ENCODE measurements at regions not wholly inside any gene's neighbourhood (a gene's known extent, or its start where the extent isn't known, plus 50 kb on each side); places are given as distances from the start of the nearest gene placed in this dataset.
"Not testable (repeated sequence)": the region's sequence is repeated elsewhere in the genome, so short reads cannot be mapped to it uniquely, and the experiment has no call there.

GRCh38 chr5:100017520-100018262 is 517.5 kb upstream of the FAM174A start:
- H3K4me3 ChIP-seq (ENCODE audit: low read length) = no peak overlapping the region
- H4K20me1 ChIP-seq (ENCODE audit: control insufficient read depth, insufficient read depth, low read depth, low read length) = no peaks in the 10 kb centered on the region

GRCh38 chr5:100013305-100013704 is 521.9 kb upstream of the FAM174A start:
- H3K9me3 ChIP-seq (ENCODE audit: control insufficient read depth, insufficient read depth, low read length); H3K27ac ChIP-seq (ENCODE audit: low read depth, low read length); H3K4me1 ChIP-seq (ENCODE audit: control insufficient read depth, low read length); H3K79me2 ChIP-seq (ENCODE audit: control insufficient read depth, low read length); H3K9me2 ChIP-seq (replicated peaks; ENCODE audit: control insufficient read depth, low read length); H3K27me3 ChIP-seq (ENCODE audit: control insufficient read depth, low read length); H4K20me1 ChIP-seq (ENCODE audit: control insufficient read depth, insufficient read depth, low read depth, low read length); H3K4me2 ChIP-seq (ENCODE audit: low read length); H3K36me3 ChIP-seq (ENCODE audit: control insufficient read depth, low read length); H3F3A ChIP-seq (ENCODE audit: control insufficient read depth, insufficient read depth); H3K4me3 ChIP-seq (ENCODE audit: low read length): not testable (repeated sequence)

More at GRCh38 chr5:100017520-100018262, 517.5 kb upstream of the FAM174A start:
- no peaks in the 10 kb centered on the region for H3K4me1 ChIP-seq (ENCODE audit: control insufficient read depth, low read length)
- no peaks in the 10 kb centered on the region for H3F3A ChIP-seq (ENCODE audit: control insufficient read depth, insufficient read depth)
- H3K79me2 ChIP-seq (ENCODE audit: control insufficient read depth, low read length) = no peaks in the 10 kb centered on the region
- H3K36me3 ChIP-seq (ENCODE audit: control insufficient read depth, low read length) = no peaks in the 10 kb centered on the region
- TF ChIP-seq CTCF (IDR thresholded peaks at IDR 0.05; ENCODE audit: low read depth, low read length, poor library complexity, severe bottlenecking) = no peak
- TF ChIP-seq EZH2phosphoT487 (IDR thresholded peaks at IDR 0.05; ENCODE audit: borderline replicate concordance, low read length) = no peak
- no peaks in the 10 kb centered on the region for H3K9me3 ChIP-seq (ENCODE audit: control insufficient read depth, insufficient read depth, low read length)
- no peak overlapping the region for H3K27ac ChIP-seq (ENCODE audit: low read depth, low read length)
- no peaks in the 10 kb centered on the region for H3K9me2 ChIP-seq (replicated peaks; ENCODE audit: control insufficient read depth, low read length)
- no peak overlapping the region for H3K4me2 ChIP-seq (ENCODE audit: low read length)
- no peaks in the 10 kb centered on the region for H3K27me3 ChIP-seq (ENCODE audit: control insufficient read depth, low read length)

- not testable (repeated sequence) for H3K4me1 ChIP-seq (ENCODE audit: control insufficient read depth, low read length); H3K36me3 ChIP-seq (ENCODE audit: control insufficient read depth, low read length); H3K4me2 ChIP-seq (ENCODE audit: low read length); H3K27ac ChIP-seq (ENCODE audit: low read depth, low read length); H3K9me3 ChIP-seq (ENCODE audit: control insufficient read depth, insufficient read depth, low read length); H3F3A ChIP-seq (ENCODE audit: control insufficient read depth, insufficient read depth); H3K4me3 ChIP-seq (ENCODE audit: low read length); H3K27me3 ChIP-seq (ENCODE audit: control insufficient read depth, low read length); H3K9me2 ChIP-seq (replicated peaks; ENCODE audit: control insufficient read depth, low read length); H3K79me2 ChIP-seq (ENCODE audit: control insufficient read depth, low read length); H4K20me1 ChIP-seq (ENCODE audit: control insufficient read depth, insufficient read depth, low read depth, low read length)
These were observed 524.0 kb upstream of the FAM174A start for GRCh38 chr5:100011160-100011559.

GRCh38 chr5:100004969-100005368 is 530.2 kb upstream of the FAM174A start:
- Histone ChIP-seq H3K4me1 (ENCODE audit: control insufficient read depth, low read length) (no peaks in the 10 kb centered on the region), H3K36me3 (ENCODE audit: control insufficient read depth, low read length) (no peaks in the 10 kb centered on the region), H3F3A (ENCODE audit: control insufficient read depth, insufficient read depth) (no peaks in the 10 kb centered on the region), H4K20me1 (ENCODE audit: control insufficient read depth, insufficient read depth, low read depth, low read length) (no peaks in the 10 kb centered on the region), H3K4me3 (ENCODE audit: low read length) (no peak overlapping the region), H3K79me2 (ENCODE audit: control insufficient read depth, low read length) (no peaks in the 10 kb centered on the region), H3K9me3 (ENCODE audit: control insufficient read depth, insufficient read depth, low read length) (no peaks in the 10 kb centered on the region), H3K4me2 (ENCODE audit: low read length) (no peak overlapping the region), H3K9me2 (replicated peaks; ENCODE audit: control insufficient read depth, low read length) (no peaks in the 10 kb centered on the region), H3K27me3 (ENCODE audit: control insufficient read depth, low read length) (no peaks in the 10 kb centered on the region), H3K27ac (ENCODE audit: low read depth, low read length) (no peak overlapping the region)
- TF ChIP-seq CTCF (IDR thresholded peaks at IDR 0.05; ENCODE audit: low read depth, low read length, poor library complexity, severe bottlenecking) = no peak
- TF ChIP-seq EZH2phosphoT487 (IDR thresholded peaks at IDR 0.05; ENCODE audit: borderline replicate concordance, low read length) = no peak
